BJ (cell line): ENCODE measurements at regions not wholly inside any gene's neighbourhood (a gene's known extent, or its start where the extent isn't known, plus 50 kb on each side); places are given as distances from the start of the nearest gene placed in this dataset.

Experiments used
- CTCF ChIA-PET: fragments of 350-600 bp; formaldehyde crosslinking; extraction: SDS; loops from one replicate; lab custom pipeline; 2021; ENCODE audit warnings: antibody characterized with exemption, inconsistent platforms; lab: Yijun Ruan, JAX
- POLR2A ChIA-PET: fragments of 300-600 bp; sonication (Branson Sonifier 250); formaldehyde crosslinking; extraction: SDS; loops from one replicate; lab custom pipeline; 2021; ENCODE audit warnings: antibody characterized with exemption; lab: Charles Lee
- DNase-seq: peaks from one replicate; pipeline ENCODE4 v3.0.0-alpha.2; 2011; ENCODE audit warnings: low read depth
- H3K27me3 ChIP-seq: 2 replicates; pipeline ENCODE4 v1.6.0; 2011; ENCODE audit warnings: low read length; ENCODE audit not compliant: control insufficient read depth, insufficient read depth
- H3K36me3 ChIP-seq: 2 replicates; pipeline ENCODE4 v1.5.1; 2011; ENCODE audit warnings: low read length; ENCODE audit not compliant: control insufficient read depth, insufficient read depth
- H3K4me3 ChIP-seq: 2 replicates; pipeline ENCODE4 v1.5.1; 2011; ENCODE audit warnings: low read depth, mild to moderate bottlenecking, control low read depth, low read length
- CTCF ChIP-seq: IDR thresholded peaks from 2 replicates; pipeline ENCODE4 v1.5.1; 2011; ENCODE audit warnings: low read depth, mild to moderate bottlenecking, control low read depth, inconsistent platforms, low read length, moderate library complexity; ENCODE audit not compliant: insufficient read depth

DNA sequence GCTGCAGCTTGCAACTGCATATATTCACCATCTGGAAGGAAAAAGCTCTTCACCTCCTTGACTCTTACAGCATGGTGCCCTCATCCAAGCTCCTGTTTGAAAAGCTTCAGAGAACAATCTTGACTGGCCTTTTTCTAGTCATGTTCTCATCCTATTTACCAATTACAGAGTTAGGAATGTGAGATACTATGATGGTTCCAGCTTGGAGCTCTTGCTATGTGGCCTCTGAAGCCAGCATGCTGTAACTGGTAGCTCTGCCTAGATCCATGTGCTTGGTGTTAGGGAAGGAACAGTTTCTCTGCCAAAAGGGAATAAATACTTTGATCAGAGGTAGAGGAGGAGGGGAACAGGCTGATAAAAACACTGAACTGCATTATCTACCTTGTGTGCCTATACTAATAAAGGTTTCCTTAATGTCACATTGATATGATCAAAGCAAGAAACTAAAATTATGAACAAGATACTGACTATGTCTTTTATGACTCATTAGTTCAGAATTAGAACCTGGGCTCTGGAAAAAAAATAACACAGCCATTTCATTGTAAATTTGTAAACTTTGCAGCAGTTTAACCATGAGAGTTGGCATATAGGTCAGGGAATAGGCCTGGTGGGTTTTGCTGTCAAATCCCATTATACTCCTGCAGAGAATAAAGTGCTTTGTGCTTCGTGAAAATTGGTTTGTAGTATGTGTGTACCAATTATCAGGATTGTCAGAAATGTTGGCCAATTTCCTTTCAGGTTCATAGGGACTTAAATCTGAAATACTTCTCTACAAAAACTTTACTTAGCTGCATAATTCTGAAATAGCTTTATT lies 92.7 kb downstream of the LEPR start:
- H3K27me3 ChIP-seq: no peaks in the 10 kb centered on the region
- ChIA-PET CTCF (interaction anchor here (1.6 kb wide), 1 partner anchor 54 kb away, joined by 4 read pairs; no protein-coding TSS in a partner anchor), POLR2A (no interaction called here)
- H3K4me3 ChIP-seq: no peak overlapping the region
- H3K36me3 ChIP-seq: no peaks in the 10 kb centered on the region
- TF ChIP-seq CTCF: no peak
- DNase-seq: no peak

GRCh38 chr1:65514041-65514440 lies 93.6 kb downstream of the LEPR start:
- no peaks in the 10 kb centered on the region for H3K27me3 ChIP-seq
- POLR2A ChIA-PET: no interaction called here
- DNase-seq: no peak
- TF ChIP-seq CTCF: no peak
- CTCF ChIA-PET: interaction anchor here (1.6 kb wide), 1 partner anchor 55 kb away, joined by 4 read pairs; no protein-coding TSS in a partner anchor
- H3K36me3 ChIP-seq: no peaks in the 10 kb centered on the region
- no peak overlapping the region for H3K4me3 ChIP-seq

DNA sequence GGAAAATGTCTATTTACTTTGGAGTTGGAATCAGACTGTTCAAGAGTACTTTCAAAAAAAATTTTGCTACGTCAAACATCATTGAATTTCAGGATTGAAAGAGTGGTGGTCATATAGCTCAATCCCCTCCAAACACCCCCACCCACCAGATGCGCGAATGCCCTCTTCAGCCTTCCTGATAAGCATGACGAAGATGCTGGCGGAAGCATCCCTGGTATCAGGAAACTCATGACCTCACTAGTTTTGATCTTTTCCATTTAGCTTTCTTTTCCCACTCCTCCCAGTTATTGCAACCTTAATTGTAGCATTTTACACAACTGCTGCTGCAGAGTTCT lies 104.4 kb downstream of the LEPR start:
- DNase-seq: no peak
- CTCF ChIA-PET: interaction anchor here (1.3 kb wide), 1 partner anchor 163 kb away, joined by 3 read pairs; no protein-coding TSS in a partner anchor
- POLR2A ChIA-PET: no interaction called here
- H3K27me3 ChIP-seq: no peaks in the 10 kb centered on the region; the same call in 1 of the 2 replicates
- no peak for TF ChIP-seq CTCF
- H3K4me3 ChIP-seq: peak overlapping the region; percentile 56
- no peaks in the 10 kb centered on the region for H3K36me3 ChIP-seq

DNA sequence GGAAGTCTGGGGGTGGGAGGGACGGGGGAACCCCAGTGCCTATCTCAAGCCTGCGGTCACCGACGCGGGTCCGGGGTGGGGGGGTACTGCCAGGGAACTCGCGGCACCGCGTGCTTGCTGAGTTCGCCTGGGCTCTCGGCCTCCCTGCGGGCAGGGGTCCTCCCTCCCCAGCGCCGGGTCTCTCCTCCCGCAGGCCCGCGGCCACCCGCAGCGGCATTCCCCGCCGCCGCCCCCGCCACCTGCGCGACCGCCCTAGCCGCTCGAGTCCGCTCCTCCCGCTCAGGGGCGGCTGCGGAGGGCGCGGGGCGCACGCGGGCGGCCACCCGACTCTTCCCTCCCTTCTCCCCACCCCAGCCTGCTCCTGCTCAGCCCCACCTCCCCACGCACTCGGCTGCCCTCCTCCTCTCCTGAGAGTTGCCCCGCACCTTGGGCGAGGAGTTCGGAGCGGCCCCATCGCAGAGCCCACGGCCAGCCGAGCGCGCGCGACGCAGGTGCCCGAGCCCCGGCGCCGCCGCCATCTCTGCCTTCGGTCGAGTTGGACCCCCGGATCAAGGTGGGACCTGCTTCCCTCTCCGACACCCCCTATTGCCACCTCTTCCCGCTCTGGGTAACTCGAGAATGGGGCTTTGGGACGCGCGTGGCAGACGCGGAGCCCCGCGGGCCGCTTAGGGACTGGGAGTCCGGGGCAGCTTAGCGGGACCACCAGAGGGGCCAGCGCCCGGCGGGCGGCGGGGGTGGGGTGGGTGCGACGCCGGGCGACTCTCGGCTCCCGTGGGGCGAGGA lies 105.0 kb downstream of the LEPR start:
- CTCF ChIA-PET: interaction anchor here (1.3 kb wide), 1 partner anchor 162 kb away, joined by 3 read pairs; no protein-coding TSS in a partner anchor
- no peak for TF ChIP-seq CTCF
- Histone ChIP-seq H3K27me3 (no peaks in the 10 kb centered on the region; the same call in 1 of the 2 replicates), H3K4me3 (peak overlapping the region; percentile 56), H3K36me3 (no peaks in the 10 kb centered on the region)
- DNase-seq: no peak
- POLR2A ChIA-PET: no interaction called here

DNA sequence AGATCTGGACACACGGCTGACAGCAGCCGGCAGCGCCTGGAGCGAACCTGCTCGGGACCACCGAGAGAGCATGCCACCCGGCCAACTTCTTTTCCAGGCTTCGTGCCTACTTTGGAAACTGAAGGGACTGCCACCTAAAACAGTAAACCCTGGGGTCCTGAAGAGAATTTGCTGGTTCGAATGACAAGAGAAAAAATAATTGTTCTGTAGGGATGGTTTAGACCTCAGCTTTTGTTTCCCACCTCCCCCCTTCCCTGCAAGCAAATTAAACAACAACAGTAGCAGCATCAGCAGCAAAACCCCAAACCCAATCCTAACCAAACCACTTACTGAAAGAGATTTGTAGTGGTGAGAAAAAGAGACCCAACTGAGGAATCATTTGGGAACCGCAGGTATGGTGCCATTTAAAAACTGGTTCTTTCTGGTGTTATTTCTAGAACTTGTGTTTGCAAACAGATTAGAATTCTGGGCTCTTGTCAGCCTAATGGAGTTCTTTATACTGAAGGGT lies 105.6 kb downstream of the LEPR start:
- Histone ChIP-seq H3K36me3 (no peaks in the 10 kb centered on the region), H3K4me3 (peak overlapping the region; percentile 56), H3K27me3 (no peaks in the 10 kb centered on the region; the same call in 1 of the 2 replicates)
- POLR2A ChIA-PET: no interaction called here
- CTCF ChIA-PET: no interaction called here
- DNase-seq: no peak
- no peak for TF ChIP-seq CTCF
